Bone marrow (tissue), 2 donors: ENCODE measurements at regions not wholly inside any gene's neighbourhood (a gene's known extent, or its start where the extent isn't known, plus 50 kb on each side); places are given as distances from the start of the nearest gene placed in this dataset.
"Not testable (repeated sequence)": the region's sequence is repeated elsewhere in the genome, so short reads cannot be mapped to it uniquely, and the experiment has no call there.

Source experiments
- DNase-seq, 2 donors: peaks; one replicate each; lab custom pipeline; 2025; lab: John Stamatoyannopoulos, UW

- not testable (repeated sequence) for DNase-seq
Measured at GRCh38 chr17:36695710-36696109, 94.3 kb downstream of the MRM1 start.

GRCh38 chr17:36696805-36697204 lies 95.4 kb downstream of the MRM1 start:
- no peak for DNase-seq

- no peak for DNase-seq
Measured at GRCh38 chr17:36697903-36698530, 96.6 kb downstream of the MRM1 start.

- no peak for DNase-seq
Measured at GRCh38 chr17:36701429-36702099, 100.2 kb downstream of the MRM1 start.

GRCh38 chr17:36702636-36703035 lies 101.3 kb downstream of the MRM1 start:
- DNase-seq: no peak

GRCh38 chr17:36703860-36704266 lies 102.5 kb downstream of the MRM1 start:
- no peak for DNase-seq

- DNase-seq: no peak
Measured at GRCh38 chr17:36705283-36705795, 104.0 kb downstream of the MRM1 start.

GRCh38 chr17:36705874-36706731 lies 104.7 kb downstream of the MRM1 start:
- DNase-seq: peak in 1 of 2 donors; percentile 3

- DNase-seq: no peak
Measured at GRCh38 chr17:36707904-36708303, 106.5 kb downstream of the MRM1 start.

- no peak for DNase-seq
Measured at GRCh38 chr17:36714789-36715188, 113.4 kb downstream of the MRM1 start.

- DNase-seq: no peak
Measured at GRCh38 chr17:36715951-36716350, 114.6 kb downstream of the MRM1 start.

GRCh38 chr17:36717088-36717487 lies 115.7 kb downstream of the MRM1 start:
- DNase-seq: no peak

- DNase-seq: no peak
Measured at GRCh38 chr17:36720131-36720530, 118.7 kb downstream of the MRM1 start.

- peak in 1 of 2 donors; percentile 33 for DNase-seq
Measured at GRCh38 chr17:36721560-36722120, 120.3 kb downstream of the MRM1 start.

GRCh38 chr17:36722121-36722902 lies 120.9 kb downstream of the MRM1 start:
- peak; percentile 12 to 32 for DNase-seq

- no peak for DNase-seq
Measured at GRCh38 chr17:36722903-36723263, 121.5 kb downstream of the MRM1 start.

- DNase-seq: no peak
Measured at GRCh38 chr17:36723459-36724025, 122.2 kb downstream of the MRM1 start.

- no peak for DNase-seq
Measured at GRCh38 chr17:36726199-36726598, 124.8 kb downstream of the MRM1 start.

- DNase-seq: no peak
Measured at GRCh38 chr17:36727052-36727451, 125.7 kb downstream of the MRM1 start.

- no peak for DNase-seq
Measured at GRCh38 chr17:36727577-36727976, 126.2 kb downstream of the MRM1 start.
